GM18508 (cell line): ENCODE measurements at regions not wholly inside any gene's neighbourhood (a gene's known extent, or its start where the extent isn't known, plus 50 kb on each side); places are given as distances from the start of the nearest gene placed in this dataset.

ENCODE experiments used
- ATAC-seq: cut with Tn5 transposase; IDR thresholded peaks from one replicate; pipeline ENCODE4 v1.9.1; 2021; ENCODE audit warnings: moderate number of reproducible peaks; ENCODE audit not compliant: insufficient read depth, unreplicated experiment

GRCh38 chr11:35076201-35077100 is 62.5 kb upstream of the CD44 start:
- no peak for ATAC-seq

GRCh38 chr11:35077709-35078469 is 61.1 kb upstream of the CD44 start:
- peak; percentile 42 for ATAC-seq

DNA sequence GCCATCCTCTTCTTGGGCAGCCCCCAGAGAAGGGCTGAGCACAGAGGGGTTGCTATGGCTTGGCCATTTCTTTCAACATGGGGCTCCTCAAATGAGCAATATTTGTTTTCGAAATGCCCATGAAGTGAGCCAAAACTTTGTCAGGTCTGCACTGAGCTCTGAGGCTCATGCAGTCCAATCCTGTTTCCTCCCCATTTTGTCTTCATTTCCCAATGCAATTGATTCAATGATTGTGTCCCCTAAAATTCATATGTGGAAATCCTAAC is 60.6 kb upstream of the CD44 start:
- no peak for ATAC-seq

DNA sequence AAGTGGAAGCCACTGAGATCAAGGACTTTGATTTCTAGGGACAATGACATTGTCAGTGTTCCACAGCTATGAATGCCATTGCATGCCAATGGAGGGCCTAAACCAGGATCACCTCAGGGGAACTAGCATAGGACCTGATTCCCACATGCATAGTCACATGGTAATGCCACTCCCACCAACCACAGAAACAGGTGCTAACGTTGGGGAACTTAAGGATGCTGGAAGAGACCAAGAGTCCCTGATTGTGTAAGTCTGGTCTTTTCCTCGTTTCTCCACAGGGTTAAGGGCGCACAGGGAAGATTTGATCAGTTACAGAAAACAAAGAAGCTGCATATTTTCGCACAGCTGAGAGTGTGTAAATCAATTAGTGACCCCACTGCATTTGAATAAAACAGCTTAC is 59.4 kb upstream of the CD44 start:
- ATAC-seq: no peak

DNA sequence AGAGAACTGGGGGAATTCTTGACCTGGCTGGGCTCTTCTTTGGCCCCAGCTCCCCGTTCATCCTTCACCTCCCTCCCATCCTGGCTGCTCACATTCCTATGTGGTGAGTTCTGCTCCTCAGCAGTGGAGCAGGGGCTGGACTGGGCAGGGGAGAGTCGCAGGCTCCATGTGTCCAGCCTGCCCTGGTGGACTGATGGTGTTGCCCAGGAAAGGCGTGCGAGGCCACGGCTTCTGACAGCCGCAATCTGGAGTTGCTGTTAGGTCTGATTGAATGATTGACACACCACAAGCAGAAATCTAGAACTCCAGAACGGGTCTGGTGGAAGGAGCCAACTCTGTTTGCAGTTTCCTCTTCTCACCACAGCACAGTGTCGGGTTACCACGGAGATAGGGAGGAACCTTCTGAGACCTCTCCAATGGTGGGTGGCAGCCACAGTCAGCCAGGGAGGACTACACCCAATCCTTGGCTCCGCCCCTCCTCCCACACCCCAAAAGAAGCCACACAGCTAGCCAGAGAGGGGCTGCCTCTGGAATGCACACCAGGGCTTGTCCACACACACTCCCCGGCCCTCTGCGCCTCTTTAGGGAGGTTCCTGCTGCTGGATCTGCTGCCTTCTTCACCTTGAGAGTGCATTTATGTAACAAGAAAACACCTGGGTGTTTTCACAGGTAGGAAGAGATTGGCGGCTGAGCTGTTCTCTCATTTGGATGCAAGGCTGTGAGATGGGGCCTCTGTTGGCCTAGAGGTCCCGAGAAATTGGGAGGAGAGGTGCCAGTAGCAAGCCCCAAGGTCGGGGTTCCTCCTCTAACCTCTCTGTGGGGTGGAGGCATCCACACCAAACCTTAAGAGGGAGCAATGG is 56.4 kb upstream of the CD44 start:
- ATAC-seq: peak; percentile 62

GRCh38 chr11:35083181-35083430 is 55.9 kb upstream of the CD44 start:
- no peak for ATAC-seq

DNA sequence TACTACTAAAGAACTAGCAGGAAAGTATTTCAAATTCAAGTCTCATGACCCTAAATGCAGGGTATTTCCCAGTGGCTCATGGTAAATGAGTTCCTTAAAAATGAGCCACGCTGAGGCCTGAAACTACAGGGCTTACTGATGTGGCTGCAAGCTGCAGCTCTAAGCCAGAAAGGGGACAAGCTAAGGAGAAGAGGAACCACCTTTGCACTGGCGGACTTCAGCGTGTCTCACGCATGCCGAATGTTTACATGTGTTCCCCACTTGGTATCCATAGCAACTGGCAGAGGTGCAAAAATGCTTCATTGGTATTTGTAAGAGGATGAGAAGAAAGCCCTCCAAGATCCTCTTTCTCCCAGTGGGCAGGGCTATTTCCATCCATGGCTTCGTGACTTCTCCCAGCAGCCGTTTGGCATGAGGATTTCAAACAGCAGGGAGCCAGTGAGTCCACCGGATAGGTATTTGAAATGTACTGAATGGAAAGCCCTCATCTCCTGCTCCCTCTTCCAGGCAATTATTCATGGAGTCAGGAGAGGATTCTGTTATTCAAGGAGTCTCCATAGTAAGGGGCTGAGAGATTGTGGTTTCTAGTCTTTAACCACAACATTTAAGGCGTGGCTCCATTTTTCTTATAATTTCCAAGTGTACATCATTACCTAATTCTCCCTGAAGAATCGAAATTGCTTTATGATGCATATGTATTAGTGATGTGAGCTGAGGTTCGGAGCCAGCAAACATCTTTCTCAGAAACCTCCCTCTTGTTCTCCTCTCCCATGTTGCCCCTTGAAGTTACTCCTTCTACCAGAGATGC is 55.3 kb upstream of the CD44 start:
- peak; percentile 50 for ATAC-seq

- no peak for ATAC-seq
Measured at GRCh38 chr11:35084817-35085440, 54.0 kb upstream of the CD44 start.

- ATAC-seq: no peak
Measured at GRCh38 chr11:35085531-35086165, 53.3 kb upstream of the CD44 start.

GRCh38 chr11:35087648-35088047 is 51.3 kb upstream of the CD44 start:
- no peak for ATAC-seq

DNA sequence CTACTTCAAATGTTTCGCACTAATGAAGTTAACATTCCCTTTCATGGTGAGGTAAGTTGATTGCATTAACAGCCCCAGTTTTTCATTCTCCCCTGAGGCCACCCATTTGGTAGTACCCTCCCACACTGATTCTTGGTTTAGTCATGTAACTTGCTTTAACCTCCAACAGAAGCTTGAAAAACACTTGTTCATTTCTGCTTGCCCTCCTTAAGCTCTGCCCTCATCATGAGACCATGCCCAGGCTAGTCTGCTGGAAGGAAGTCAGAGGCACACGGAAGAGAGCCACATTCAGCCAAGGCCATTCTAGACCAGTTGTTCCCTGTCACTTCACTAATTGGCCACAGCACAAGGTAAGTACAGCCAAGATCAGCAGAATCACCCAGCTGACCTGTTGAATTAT is 50.7 kb upstream of the CD44 start:
- ATAC-seq: no peak

GRCh38 chr11:35088676-35089075 is 50.3 kb upstream of the CD44 start:
- no peak for ATAC-seq
